Activated CD4-positive, CD25-positive, alpha-beta regulatory T cell (primary cell): ENCODE measurements at regions not wholly inside any gene's neighbourhood (a gene's known extent, or its start where the extent isn't known, plus 50 kb on each side); places are given as distances from the start of the nearest gene placed in this dataset.

Source experiments
- DNase-seq, 4 experiments: peaks; one replicate each; lab custom pipeline; 2025; lab: John Stamatoyannopoulos, UW

- no peak for DNase-seq
Observed at GRCh38 chr3:25002052-25002451, 426.0 kb upstream of the RARB start.

- DNase-seq, result no peak
Observed at GRCh38 chr3:25007974-25008658, 419.9 kb upstream of the RARB start.

- DNase-seq, result no peak
Observed at GRCh38 chr3:25009665-25010064, 418.4 kb upstream of the RARB start.

GRCh38 chr3:25015599-25015998 lies 412.5 kb upstream of the RARB start:
- no peak for DNase-seq

GRCh38 chr3:25018909-25019308 lies 409.2 kb upstream of the RARB start:
- DNase-seq, result no peak

- no peak for DNase-seq
Observed at GRCh38 chr3:25019506-25019905, 408.6 kb upstream of the RARB start.

- DNase-seq, result no peak
Observed at GRCh38 chr3:25021816-25022215, 406.2 kb upstream of the RARB start.

GRCh38 chr3:25023876-25024275 lies 404.2 kb upstream of the RARB start:
- no peak for DNase-seq

GRCh38 chr3:25025236-25025635 lies 402.8 kb upstream of the RARB start:
- DNase-seq, result no peak

GRCh38 chr3:25027650-25028049 lies 400.4 kb upstream of the RARB start:
- DNase-seq, result no peak

- no peak for DNase-seq
Observed at GRCh38 chr3:25029820-25030219, 398.2 kb upstream of the RARB start.

GRCh38 chr3:25032344-25032743 lies 395.7 kb upstream of the RARB start:
- no peak for DNase-seq

GRCh38 chr3:25033407-25034029 lies 394.5 kb upstream of the RARB start:
- no peak for DNase-seq

- DNase-seq, result no peak
Observed at GRCh38 chr3:25035526-25035925, 392.5 kb upstream of the RARB start.

GRCh38 chr3:25036633-25037032 lies 391.4 kb upstream of the RARB start:
- no peak for DNase-seq

- DNase-seq, result no peak
Observed at GRCh38 chr3:25037049-25037547, 391.0 kb upstream of the RARB start.

- no peak for DNase-seq
Observed at GRCh38 chr3:25038271-25038670, 389.8 kb upstream of the RARB start.

GRCh38 chr3:25038922-25039321 lies 389.1 kb upstream of the RARB start:
- no peak for DNase-seq

- DNase-seq, result no peak
Observed at GRCh38 chr3:25040748-25041147, 387.3 kb upstream of the RARB start.

- DNase-seq, result no peak
Observed at GRCh38 chr3:25041871-25042584, 386.0 kb upstream of the RARB start.

- DNase-seq, result no peak
Observed at GRCh38 chr3:25043177-25043576, 384.9 kb upstream of the RARB start.

GRCh38 chr3:25043749-25044148 lies 384.3 kb upstream of the RARB start:
- DNase-seq, result no peak
